ENCODE measurements at regions not wholly inside any gene's neighbourhood (a gene's known extent, or its start where the extent isn't known, plus 50 kb on each side); places are given as distances from the start of the nearest gene placed in this dataset.

- ATAC-seq (ENCODE audit: low FRiP score) (no peak), DNase-seq (ENCODE audit: low spot score) (no peak)
- no peak for TF ChIP-seq CTCF (IDR thresholded peaks at IDR 0.05)
Measured at GRCh38 chr6:105911106-105911629, 175.0 kb upstream of the PRDM1 start.

DNA sequence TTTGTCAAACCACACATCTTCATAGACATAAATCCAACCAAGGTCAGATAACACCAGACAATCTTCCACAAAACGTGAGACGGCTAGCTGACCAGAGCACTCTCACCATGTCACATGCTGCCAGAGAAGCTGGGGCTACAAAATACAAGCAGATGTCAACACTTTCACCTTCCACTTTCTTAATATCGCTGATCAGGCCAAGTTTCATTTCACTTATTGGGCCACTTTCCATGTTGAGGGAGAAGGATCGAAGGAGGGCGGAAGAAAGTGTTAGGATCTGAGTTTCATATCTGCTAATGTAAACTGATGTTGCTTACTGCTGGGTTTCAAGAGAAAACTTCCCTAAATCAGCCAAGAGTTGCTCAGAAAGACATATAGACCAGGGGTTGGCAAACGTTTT lies 177.0 kb upstream of the PRDM1 start:
- ATAC-seq (ENCODE audit: low FRiP score) (no peak), DNase-seq (ENCODE audit: low spot score) (no peak)
- no peak for TF ChIP-seq CTCF (IDR thresholded peaks at IDR 0.05)

DNA sequence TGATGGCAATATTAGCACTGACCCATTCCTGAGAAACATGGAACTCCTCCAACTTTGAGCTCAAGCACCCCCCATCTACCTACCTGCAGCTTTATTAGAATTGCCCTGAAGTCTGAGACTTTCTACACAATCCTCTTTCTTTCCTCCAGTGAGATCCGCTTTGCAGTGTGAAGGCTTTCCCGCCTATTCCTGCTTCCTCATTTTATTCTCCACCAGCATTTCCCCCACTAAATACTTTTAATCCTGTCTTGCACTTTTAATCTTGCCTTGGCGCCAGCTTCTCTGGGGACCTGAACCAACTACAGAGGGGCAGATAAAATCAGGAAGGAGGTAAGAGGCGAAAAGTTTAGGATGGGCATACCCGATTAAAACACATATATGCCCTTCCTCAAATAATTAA lies 178.1 kb upstream of the PRDM1 start:
- no peak for ATAC-seq (ENCODE audit: low FRiP score)
- TF ChIP-seq CTCF (IDR thresholded peaks at IDR 0.05) = no peak
- DNase-seq (ENCODE audit: low spot score) = no peak

DNA sequence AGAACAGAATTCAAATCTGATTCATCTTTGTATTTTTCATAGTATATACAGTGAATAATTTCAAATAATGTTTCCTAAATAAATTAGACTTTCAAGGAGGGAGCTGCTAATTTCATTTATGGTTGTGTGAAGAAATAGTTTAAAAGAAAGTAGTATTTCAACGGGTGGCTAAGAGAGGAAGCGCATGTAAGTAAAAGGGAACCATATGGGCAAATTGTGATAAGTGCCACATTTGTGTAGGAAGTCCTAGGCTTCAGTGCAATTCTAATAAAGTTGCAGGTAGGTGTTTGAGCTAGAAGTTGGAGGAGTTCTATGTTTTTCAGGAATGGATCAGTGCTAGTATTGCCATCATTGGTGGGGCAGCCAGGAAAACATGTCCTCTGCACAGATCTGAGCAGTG lies 178.8 kb upstream of the PRDM1 start:
- DNase-seq (ENCODE audit: low spot score) (no peak), ATAC-seq (ENCODE audit: low FRiP score) (no peak)
- no peak for TF ChIP-seq CTCF (IDR thresholded peaks at IDR 0.05)

- ATAC-seq (ENCODE audit: low FRiP score) (no peak), DNase-seq (ENCODE audit: low spot score) (no peak)
Measured at GRCh38 chr6:105902401-105903031, 183.6 kb upstream of the PRDM1 start.

GRCh38 chr6:105901583-105901982 lies 184.6 kb upstream of the PRDM1 start:
- no peak for ATAC-seq (ENCODE audit: low FRiP score)
- DNase-seq (ENCODE audit: low spot score) = no peak
- no peak for TF ChIP-seq CTCF (IDR thresholded peaks at IDR 0.05)

More at GRCh38 chr6:105902401-105903031, 183.6 kb upstream of the PRDM1 start:
- TF ChIP-seq CTCF (IDR thresholded peaks at IDR 0.05) = no peak

Measured in omental fat pad (tissue), 3 donors.